BE2C (cell line): ENCODE measurements at regions not wholly inside any gene's neighbourhood (a gene's known extent, or its start where the extent isn't known, plus 50 kb on each side); places are given as distances from the start of the nearest gene placed in this dataset.

Experiments used
- DNase-seq: peaks from one replicate; pipeline ENCODE4 v3.0.0-alpha.2; 2020
- H3K27me3 ChIP-seq: fragments of 250-450 bp; sonication (Bioruptor Pico); 2 replicates; pipeline ENCODE4 v1.5.1; 2020; ENCODE audit warnings: mild to moderate bottlenecking
- H3K36me3 ChIP-seq: fragments of 250-450 bp; sonication (Bioruptor Pico); 2 replicates; pipeline ENCODE4 v1.5.1; 2020; ENCODE audit warnings: mild to moderate bottlenecking
- H3K4me1 ChIP-seq: fragments of 250-450 bp; sonication (Bioruptor Pico); 2 replicates; pipeline ENCODE4 v1.5.1; 2020
- H3K4me3 ChIP-seq: 2 replicates; pipeline ENCODE4 v1.5.1; 2011; ENCODE audit warnings: low read depth, low read length
- H3K9me3 ChIP-seq: fragments of 250-450 bp; sonication (Bioruptor Pico); 2 replicates; pipeline ENCODE4 v1.5.1; 2020
- CTCF ChIP-seq: IDR thresholded peaks from 2 replicates; pipeline ENCODE4 v1.5.1; 2012; ENCODE audit warnings: mild to moderate bottlenecking, low read depth, low read length

DNA sequence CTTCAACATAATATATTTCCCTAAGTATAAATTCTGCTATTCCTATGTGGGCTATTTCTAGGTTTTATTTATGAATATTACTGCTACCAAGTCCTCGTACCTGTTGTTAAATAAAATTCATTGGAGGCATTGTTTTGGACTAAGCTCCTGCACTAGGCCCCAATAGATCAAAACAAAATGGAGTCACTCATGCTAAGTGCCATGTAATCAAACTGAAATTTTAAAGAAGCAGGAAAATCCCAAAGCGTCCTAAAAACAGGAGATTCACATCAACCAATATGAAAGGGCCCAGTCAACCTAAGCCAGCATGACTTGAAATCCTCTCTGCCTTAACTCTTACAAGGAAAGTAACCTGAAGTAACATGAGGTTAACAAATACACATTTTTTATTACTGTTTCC lies 743.2 kb downstream of the TRAM1L1 start:
- TF ChIP-seq CTCF = no peak
- DNase-seq = no peak
- Histone ChIP-seq H3K9me3 (no peaks in the 10 kb centered on the region), H3K4me3 (no peak overlapping the region), H3K36me3 (no peaks in the 10 kb centered on the region), H3K27me3 (no peaks in the 10 kb centered on the region), H3K4me1 (no peaks in the 10 kb centered on the region)

DNA sequence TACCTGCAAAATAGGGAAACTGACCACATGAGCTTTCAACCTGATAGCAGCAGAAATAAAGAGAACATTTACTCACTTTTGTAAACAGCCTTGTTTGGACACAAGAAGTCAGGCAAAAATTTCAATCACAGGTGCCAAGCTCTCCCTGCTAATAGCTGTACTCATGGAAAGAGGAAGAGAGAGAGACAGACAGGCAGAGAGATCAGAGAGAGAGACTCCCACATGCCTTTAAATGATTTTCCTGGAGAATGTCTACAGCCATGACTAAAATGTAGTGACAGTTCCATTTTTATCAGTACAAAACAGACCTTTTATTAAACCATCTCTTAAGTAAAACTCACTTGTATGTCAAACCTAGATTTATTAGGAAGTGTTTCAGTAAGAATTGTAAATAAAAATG lies 752.9 kb downstream of the TRAM1L1 start:
- no peak overlapping the region for H3K4me3 ChIP-seq
- DNase-seq = no peak
- H3K4me1 ChIP-seq = peaks cover 3% of the 10 kb centered on the region; the same call in 1 of the 2 replicates
- no peaks in the 10 kb centered on the region for H3K36me3 ChIP-seq
- H3K9me3 ChIP-seq = no peaks in the 10 kb centered on the region
- H3K27me3 ChIP-seq = no peaks in the 10 kb centered on the region
- TF ChIP-seq CTCF = no peak

- Histone ChIP-seq H3K27me3 (no peaks in the 10 kb centered on the region), H3K36me3 (no peaks in the 10 kb centered on the region), H3K4me1 (peaks cover 3% of the 10 kb centered on the region; the same call in 1 of the 2 replicates), H3K9me3 (no peaks in the 10 kb centered on the region), H3K4me3 (no peak overlapping the region)
- no peak for TF ChIP-seq CTCF
- no peak for DNase-seq
Observed at GRCh38 chr4:116328261-116328860, 757.0 kb downstream of the TRAM1L1 start.

GRCh38 chr4:116323606-116324005 lies 761.8 kb downstream of the TRAM1L1 start:
- TF ChIP-seq CTCF = no peak
- no peak overlapping the region for H3K4me3 ChIP-seq
- H3K9me3 ChIP-seq = no peaks in the 10 kb centered on the region
- H3K27me3 ChIP-seq = no peaks in the 10 kb centered on the region
- DNase-seq = no peak
- no peaks in the 10 kb centered on the region for H3K4me1 ChIP-seq
- H3K36me3 ChIP-seq = no peaks in the 10 kb centered on the region

DNA sequence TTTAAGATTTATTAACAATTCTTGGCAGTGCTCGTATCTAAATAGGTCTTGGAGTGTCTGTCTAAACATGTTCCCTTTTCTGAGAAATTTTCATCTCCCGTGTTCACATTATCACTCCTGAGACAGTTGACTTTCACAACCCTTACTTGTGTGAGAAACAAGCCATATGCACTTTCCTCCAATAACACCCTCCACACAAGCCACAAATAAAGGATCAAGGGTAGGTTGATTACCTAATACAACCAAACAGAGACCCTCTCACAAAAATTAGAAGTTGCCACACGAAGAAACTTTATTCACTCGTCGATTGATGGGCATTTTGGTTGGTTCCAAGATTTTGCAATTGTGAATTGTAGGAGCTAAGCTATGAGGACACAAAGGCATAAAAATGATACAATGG lies 763.9 kb downstream of the TRAM1L1 start:
- Histone ChIP-seq H3K27me3 (no peaks in the 10 kb centered on the region), H3K4me1 (no peaks in the 10 kb centered on the region), H3K4me3 (no peak overlapping the region), H3K9me3 (no peaks in the 10 kb centered on the region), H3K36me3 (no peaks in the 10 kb centered on the region)
- TF ChIP-seq CTCF = no peak
- DNase-seq = no peak

DNA sequence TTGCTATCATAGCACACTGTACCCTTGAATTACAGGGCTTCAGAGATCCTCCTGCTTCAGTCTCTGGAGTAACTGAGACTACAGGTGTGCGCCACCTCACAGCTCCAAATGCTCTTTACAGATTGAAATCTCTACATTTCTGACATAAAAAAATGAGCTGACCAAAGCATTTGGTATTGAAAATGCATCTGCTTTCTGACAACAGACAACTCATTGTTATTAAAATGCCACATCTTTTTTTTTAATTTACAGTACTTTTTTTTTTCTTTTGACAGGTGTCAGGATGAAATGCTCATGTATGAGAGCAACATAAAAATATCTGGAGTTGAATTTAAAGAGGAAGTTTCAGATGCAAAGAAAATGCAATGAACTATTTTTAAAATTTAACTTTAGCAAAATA lies 764.5 kb downstream of the TRAM1L1 start:
- Histone ChIP-seq H3K4me1 (no peaks in the 10 kb centered on the region), H3K36me3 (no peaks in the 10 kb centered on the region), H3K27me3 (no peaks in the 10 kb centered on the region), H3K4me3 (no peak overlapping the region), H3K9me3 (no peaks in the 10 kb centered on the region)
- DNase-seq = no peak
- TF ChIP-seq CTCF = no peak
